Ishikawa (cell line): ENCODE measurements at regions not wholly inside any gene's neighbourhood (a gene's known extent, or its start where the extent isn't known, plus 50 kb on each side); places are given as distances from the start of the nearest gene placed in this dataset.

Experiments
- CEBPB ChIP-seq: IDR thresholded peaks from 2 replicates; pipeline ENCODE4 v1.6.1; 2012
- CREB1 ChIP-seq: IDR thresholded peaks from 2 replicates; pipeline ENCODE4 v1.6.1; 2012; ENCODE audit warnings: low read depth
- EGR1 ChIP-seq: IDR thresholded peaks from 2 replicates; pipeline ENCODE4 v1.6.1; 2012
- RAD21 ChIP-seq: IDR thresholded peaks from 2 replicates; pipeline ENCODE4 v1.6.1; 2012; ENCODE audit warnings: low read depth
- REST ChIP-seq: IDR thresholded peaks from 2 replicates; pipeline ENCODE4 v1.6.1; 2012; ENCODE audit warnings: low read depth, mild to moderate bottlenecking

- TF ChIP-seq REST, result no peak
- no peak for TF ChIP-seq CEBPB
- no peak for TF ChIP-seq EGR1
- TF ChIP-seq CREB1, result no peak
- no peak; the same call in 1 of the 2 replicates for TF ChIP-seq RAD21
These were observed 205.6 kb downstream of the FGFR2 start for GRCh38 chr10:121392657-121393056.
